SK-N-SH (cell line): ENCODE measurements at regions not wholly inside any gene's neighbourhood (a gene's known extent, or its start where the extent isn't known, plus 50 kb on each side); places are given as distances from the start of the nearest gene placed in this dataset.

Experiments used
- MXI1 ChIP-seq: IDR thresholded peaks from 2 replicates; pipeline ENCODE4 v1.6.1; 2012; ENCODE audit warnings: mild to moderate bottlenecking, low read depth, low read length, improper control_type of control experiment
- POLR2AphosphoS5 ChIP-seq: IDR thresholded peaks from 2 replicates; pipeline ENCODE4 v1.6.1; 2012; ENCODE audit warnings: low read depth, low read length
- RFX5 ChIP-seq: IDR thresholded peaks from 2 replicates; pipeline ENCODE4 v1.6.1; 2012; ENCODE audit warnings: mild to moderate bottlenecking, improper control_type of control experiment, low read length
- SIN3A ChIP-seq: IDR thresholded peaks from 2 replicates; pipeline ENCODE4 v1.6.1; 2012; ENCODE audit warnings: low read depth, mild to moderate bottlenecking, low read length, moderate library complexity, borderline replicate concordance
- TF ChIP-seq, protein P1 (sequence below): IDR thresholded peaks from 2 replicates; pipeline ENCODE4 v1.4.0; 2012; ENCODE audit warnings: low read depth, borderline replicate concordance

DNA sequence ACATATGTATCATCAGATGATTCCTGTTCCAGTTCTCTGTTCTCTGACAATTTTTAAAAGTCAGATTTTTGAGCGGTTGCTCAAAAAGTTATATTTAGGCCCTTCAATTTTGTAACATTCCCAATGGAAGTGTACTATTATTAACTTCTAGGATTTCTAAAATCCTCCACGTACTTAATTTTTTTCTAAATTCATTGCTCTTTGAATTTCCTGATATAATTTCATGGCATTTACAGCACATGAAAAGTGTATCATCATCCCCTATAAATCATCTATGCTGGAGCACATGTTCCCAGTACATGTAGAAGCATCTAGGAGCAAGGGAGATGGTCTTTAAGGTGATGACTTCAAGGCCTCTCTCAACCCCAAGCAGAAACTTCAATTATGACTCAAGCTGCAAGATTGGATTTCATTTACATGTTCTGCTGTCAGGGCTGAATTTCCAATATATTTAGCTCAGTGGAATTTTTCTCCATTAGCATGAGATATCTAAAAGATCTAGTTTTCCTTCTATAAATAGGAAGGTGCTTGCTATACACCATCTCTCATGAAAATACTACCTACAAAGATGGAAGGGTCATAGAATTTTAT lies 392.8 kb upstream of the MIR17HG start:
- TF ChIP-seq SIN3A: no peak
- TF ChIP-seq MXI1: no peak
- no peak for TF ChIP-seq RFX5
- no peak for TF ChIP-seq POLR2AphosphoS5
- TF ChIP-seq, protein P1, sequence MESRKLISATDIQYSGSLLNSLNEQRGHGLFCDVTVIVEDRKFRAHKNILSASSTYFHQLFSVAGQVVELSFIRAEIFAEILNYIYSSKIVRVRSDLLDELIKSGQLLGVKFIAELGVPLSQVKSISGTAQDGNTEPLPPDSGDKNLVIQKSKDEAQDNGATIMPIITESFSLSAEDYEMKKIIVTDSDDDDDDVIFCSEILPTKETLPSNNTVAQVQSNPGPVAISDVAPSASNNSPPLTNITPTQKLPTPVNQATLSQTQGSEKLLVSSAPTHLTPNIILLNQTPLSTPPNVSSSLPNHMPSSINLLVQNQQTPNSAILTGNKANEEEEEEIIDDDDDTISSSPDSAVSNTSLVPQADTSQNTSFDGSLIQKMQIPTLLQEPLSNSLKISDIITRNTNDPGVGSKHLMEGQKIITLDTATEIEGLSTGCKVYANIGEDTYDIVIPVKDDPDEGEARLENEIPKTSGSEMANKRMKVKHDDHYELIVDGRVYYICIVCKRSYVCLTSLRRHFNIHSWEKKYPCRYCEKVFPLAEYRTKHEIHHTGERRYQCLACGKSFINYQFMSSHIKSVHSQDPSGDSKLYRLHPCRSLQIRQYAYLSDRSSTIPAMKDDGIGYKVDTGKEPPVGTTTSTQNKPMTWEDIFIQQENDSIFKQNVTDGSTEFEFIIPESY: no peak
